ENCODE measurements at regions not wholly inside any gene's neighbourhood (a gene's known extent, or its start where the extent isn't known, plus 50 kb on each side); places are given as distances from the start of the nearest gene placed in this dataset.

- no peak for DNase-seq
- TF ChIP-seq CTCF (conservative IDR thresholded peaks at IDR 0.05), result no peak
- Histone ChIP-seq H3K27me3 (ENCODE audit: control insufficient read depth, insufficient read depth, low read length, poor library complexity, severe bottlenecking) (no peaks in the 10 kb centered on the region), H3K4me1 (ENCODE audit: control insufficient read depth, insufficient read depth, low read length) (no peaks in the 10 kb centered on the region), H3K36me3 (ENCODE audit: control insufficient read depth, insufficient read depth, low read length) (no peaks in the 10 kb centered on the region), H3K9ac (ENCODE audit: extremely low read depth, low read length, poor library complexity, severe bottlenecking) (no peak overlapping the region), H3K27ac (ENCODE audit: low read depth, low read length) (no peak overlapping the region), H3K4me3 (ENCODE audit: low read length) (no peak overlapping the region), H3K9me3 (ENCODE audit: control insufficient read depth, low read length) (no peaks in the 10 kb centered on the region)
- no peaks in the 10 kb centered on the region for H3K36me3 Mint-ChIP-seq (ENCODE audit: low read depth)
- H3K9me3 Mint-ChIP-seq, result peaks cover 7% of the 10 kb centered on the region
- 83 to 89% methylated on average over 6 to 11 of the region's 11 CpGs for WGBS, 2 experiments (ENCODE audit: insufficient coverage in 1 of 2, insufficient read length in 1 of 2)
- no peak overlapping the region for H3K27ac Mint-ChIP-seq
- no peak overlapping the region for H3K4me3 Mint-ChIP-seq
- no peaks in the 10 kb centered on the region for H3K4me1 Mint-ChIP-seq
- H3K27me3 Mint-ChIP-seq (ENCODE audit: insufficient read depth), result peaks cover 6% of the 10 kb centered on the region
These were observed 254.0 kb upstream of the SRRM4 start for GRCh38 chr12:118727196-118727978.

GRCh38 chr12:118727979-118728366, 253.4 kb upstream of the SRRM4 start:
- DNase-seq, result no peak
- Histone ChIP-seq H3K36me3 (ENCODE audit: control insufficient read depth, insufficient read depth, low read length) (no peaks in the 10 kb centered on the region), H3K9ac (ENCODE audit: extremely low read depth, low read length, poor library complexity, severe bottlenecking) (no peak overlapping the region), H3K27me3 (ENCODE audit: control insufficient read depth, insufficient read depth, low read length, poor library complexity, severe bottlenecking) (no peaks in the 10 kb centered on the region), H3K9me3 (ENCODE audit: control insufficient read depth, low read length) (no peaks in the 10 kb centered on the region), H3K4me3 (ENCODE audit: low read length) (no peak overlapping the region), H3K27ac (ENCODE audit: low read depth, low read length) (no peak overlapping the region), H3K4me1 (ENCODE audit: control insufficient read depth, insufficient read depth, low read length) (no peaks in the 10 kb centered on the region)
- H3K9me3 Mint-ChIP-seq, result peaks cover 7% of the 10 kb centered on the region
- no peak overlapping the region for H3K4me3 Mint-ChIP-seq
- H3K27ac Mint-ChIP-seq, result no peak overlapping the region
- TF ChIP-seq CTCF (conservative IDR thresholded peaks at IDR 0.05), result no peak
- WGBS, 2 experiments (ENCODE audit: insufficient coverage in 1 of 2, insufficient read length in 1 of 2), result 92 to 96% methylated on average over 2 to 3 of the region's 3 CpGs
- peaks cover 3% of the 10 kb centered on the region for H3K27me3 Mint-ChIP-seq (ENCODE audit: insufficient read depth)
- no peaks in the 10 kb centered on the region for H3K4me1 Mint-ChIP-seq
- no peaks in the 10 kb centered on the region for H3K36me3 Mint-ChIP-seq (ENCODE audit: low read depth)

GRCh38 chr12:118734266-118734665, 247.1 kb upstream of the SRRM4 start:
- TF ChIP-seq CTCF (conservative IDR thresholded peaks at IDR 0.05), result no peak
- no peaks in the 10 kb centered on the region for H3K27me3 ChIP-seq (ENCODE audit: control insufficient read depth, insufficient read depth, low read length, poor library complexity, severe bottlenecking)
- H3K4me3 ChIP-seq (ENCODE audit: low read length), result no peak overlapping the region
- WGBS, 2 experiments (ENCODE audit: insufficient coverage in 1 of 2, insufficient read length in 1 of 2), result 77 to 79% methylated on average over 6 to 7 of the region's 7 CpGs
- H3K9me3 ChIP-seq (ENCODE audit: control insufficient read depth, low read length), result no peaks in the 10 kb centered on the region
- Mint-ChIP-seq H3K27me3 (ENCODE audit: insufficient read depth) (peaks cover 8% of the 10 kb centered on the region), H3K9me3 (peaks cover 7% of the 10 kb centered on the region), H3K27ac (no peak overlapping the region), H3K36me3 (ENCODE audit: low read depth) (no peaks in the 10 kb centered on the region), H3K4me1 (no peaks in the 10 kb centered on the region), H3K4me3 (no peak overlapping the region)
- H3K27ac ChIP-seq (ENCODE audit: low read depth, low read length), result no peak overlapping the region
- no peak for DNase-seq
- H3K36me3 ChIP-seq (ENCODE audit: control insufficient read depth, insufficient read depth, low read length), result no peaks in the 10 kb centered on the region
- no peak overlapping the region for H3K9ac ChIP-seq (ENCODE audit: extremely low read depth, low read length, poor library complexity, severe bottlenecking)
- H3K4me1 ChIP-seq (ENCODE audit: control insufficient read depth, insufficient read depth, low read length), result no peaks in the 10 kb centered on the region
